Naive thymus-derived CD4-positive, alpha-beta T cell (primary cell): ENCODE measurements at regions not wholly inside any gene's neighbourhood (a gene's known extent, or its start where the extent isn't known, plus 50 kb on each side); places are given as distances from the start of the nearest gene placed in this dataset.

Experiments
- ATAC-seq: fragments of 150-1000 bp; cut with Tn5 transposase; 2 replicates; pipeline ENCODE4 v1.10.0; 2021; ENCODE audit warnings: mild to moderate bottlenecking, moderate library complexity
- CTCF ChIA-PET: fragments of 350-600 bp; sonication (Branson Sonifier 250); formaldehyde crosslinking; loops from one replicate; lab custom pipeline; 2021; ENCODE audit warnings: antibody characterized with exemption; lab: Charles Lee
- POLR2A ChIA-PET: fragments of 350-600 bp; sonication (Branson Sonifier 250); formaldehyde crosslinking; loops from one replicate; lab custom pipeline; 2021; ENCODE audit warnings: antibody characterized with exemption, inconsistent platforms; lab: Charles Lee
- DNase-seq, 9 donors: peaks; one replicate each; pipeline versions ENCODE4 v3.0.0 to v3.0.0-alpha.2; 2020 to 2022; ENCODE audit warnings: mixed read lengths in 1 of 9
- H3K27ac ChIP-seq: one replicate; pipeline ENCODE4 v1.7.0; 2013; ENCODE audit warnings: mild to moderate bottlenecking, low read depth, low read length, moderate library complexity
- H3K27me3 ChIP-seq, 2 donors: one replicate each; pipeline ENCODE4 v1.7.0; 2013; ENCODE audit warnings: low read length in 2 of 2, mild to moderate bottlenecking in 2 of 2, moderate library complexity in 2 of 2; ENCODE audit not compliant: control insufficient read depth in 2 of 2, insufficient read depth in 2 of 2
- H3K36me3 ChIP-seq, 3 experiments: 1 replicate in 2 of 3; 2 replicates in 1 of 3; pipeline ENCODE4 v1.7.0; 2013; ENCODE audit warnings: low read length in 3 of 3, mild to moderate bottlenecking in 3 of 3, moderate library complexity in 1 of 3; ENCODE audit not compliant: insufficient read depth in 3 of 3, control insufficient read depth in 2 of 3
- H3K4me1 ChIP-seq, 2 donors: one replicate each; pipeline ENCODE4 v1.7.0; 2013; ENCODE audit warnings: low read length in 2 of 2, mild to moderate bottlenecking in 2 of 2, moderate library complexity in 1 of 2; ENCODE audit not compliant: control insufficient read depth in 2 of 2, insufficient read depth in 2 of 2
- H3K4me3 ChIP-seq: 2 replicates; pipeline ENCODE4 v1.7.0; 2013; ENCODE audit warnings: mild to moderate bottlenecking, low read length
- H3K9me3 ChIP-seq, 3 experiments: 1 replicate in 2 of 3; 2 replicates in 1 of 3; pipeline ENCODE4 v1.7.0; 2013; ENCODE audit warnings: low read length in 3 of 3; ENCODE audit not compliant: control insufficient read depth in 2 of 3
- H3K27ac Mint-ChIP-seq, 9 donors: one replicate each; pipeline ENCODE4 v1.8.0; 2020 to 2022; ENCODE audit warnings: mixed read lengths in 9 of 9, mild to moderate bottlenecking in 8 of 9, moderate library complexity in 5 of 9, inconsistent platforms in 2 of 9
- H3K27me3 Mint-ChIP-seq, 5 donors: one replicate each; pipeline ENCODE4 v1.8.0; 2021 to 2022; ENCODE audit warnings: mixed read lengths in 5 of 5, mild to moderate bottlenecking in 1 of 5
- H3K36me3 Mint-ChIP-seq, 5 donors: one replicate each; pipeline ENCODE4 v1.8.0; 2020 to 2022; ENCODE audit warnings: mixed read lengths in 5 of 5, mild to moderate bottlenecking in 3 of 5, inconsistent platforms in 1 of 5
- H3K4me1 Mint-ChIP-seq, 7 donors: one replicate each; pipeline ENCODE4 v1.8.0; 2020 to 2022; ENCODE audit warnings: mixed read lengths in 7 of 7, mild to moderate bottlenecking in 3 of 7, inconsistent platforms in 1 of 7
- H3K4me3 Mint-ChIP-seq, 10 donors: one replicate each; pipeline ENCODE4 v1.8.0; 2020 to 2022; ENCODE audit warnings: mild to moderate bottlenecking in 10 of 10, mixed read lengths in 10 of 10, moderate library complexity in 6 of 10, inconsistent platforms in 2 of 10
- H3K9me3 Mint-ChIP-seq, 11 donors: one replicate each; pipeline ENCODE4 v1.8.0; 2020 to 2022; ENCODE audit warnings: mixed read lengths in 11 of 11, mild to moderate bottlenecking in 4 of 11, inconsistent platforms in 1 of 11, moderate library complexity in 1 of 11
- intact Hi-C, 2 donors: fragments of 100-400 bp; cut with micrococcal nuclease; formaldehyde crosslinking; loops; one replicate each; pipeline ENCODE4 v1.15.1; 2023

GRCh38 chr16:64148356-64148755 is 973.5 kb downstream of the CDH11 start:
- no peaks in the 10 kb centered on the region for H3K27me3 Mint-ChIP-seq
- ATAC-seq, result no peak
- POLR2A ChIA-PET, result no interaction called here

GRCh38 chr16:64147941-64148340 is 973.9 kb downstream of the CDH11 start:
- Mint-ChIP-seq H3K36me3 (peaks cover 0 to 6% (median 0%) of the 10 kb centered on the region in 5 donors), H3K9me3 (peaks cover 2 to 25% (median 7%) of the 10 kb centered on the region in 11 donors), H3K27ac (no peak overlapping the region), H3K4me1 (no peaks in the 10 kb centered on the region), H3K4me3 (no peak overlapping the region), H3K27me3 (no peaks in the 10 kb centered on the region)
- H3K36me3 ChIP-seq, result no peaks in the 10 kb centered on the region
- DNase-seq (no peak), ATAC-seq (no peak)
- no peaks in the 10 kb centered on the region for H3K9me3 ChIP-seq
- no peak overlapping the region for H3K4me3 ChIP-seq
- POLR2A ChIA-PET, result no interaction called here
- H3K27ac ChIP-seq, result no peak overlapping the region
- intact Hi-C loops, result no loop called here
- H3K27me3 ChIP-seq, result no peaks in the 10 kb centered on the region
- H3K4me1 ChIP-seq, result no peaks in the 10 kb centered on the region
- CTCF ChIA-PET, result no interaction called here

More at GRCh38 chr16:64148356-64148755, 973.5 kb downstream of the CDH11 start:
- H3K27ac Mint-ChIP-seq, result no peak overlapping the region
- Histone ChIP-seq H3K36me3 (no peaks in the 10 kb centered on the region), H3K9me3 (no peaks in the 10 kb centered on the region), H3K27ac (no peak overlapping the region), H3K4me3 (no peak overlapping the region), H3K4me1 (no peaks in the 10 kb centered on the region), H3K27me3 (no peaks in the 10 kb centered on the region)
- DNase-seq, result no peak
- H3K4me1 Mint-ChIP-seq, result no peaks in the 10 kb centered on the region
- peaks cover 0 to 8% (median 0%) of the 10 kb centered on the region in 5 donors for H3K36me3 Mint-ChIP-seq
- CTCF ChIA-PET, result no interaction called here
- intact Hi-C loops, result no loop called here
- H3K4me3 Mint-ChIP-seq, result no peak overlapping the region
- peaks cover 2 to 28% (median 10%) of the 10 kb centered on the region in 11 donors for H3K9me3 Mint-ChIP-seq

GRCh38 chr16:64144617-64145016 is 977.2 kb downstream of the CDH11 start:
- DNase-seq (no peak), ATAC-seq (no peak)
- H3K27ac ChIP-seq, result no peak overlapping the region
- Mint-ChIP-seq H3K27ac (no peak overlapping the region), H3K4me1 (no peaks in the 10 kb centered on the region), H3K4me3 (no peak overlapping the region), H3K9me3 (peaks cover 0 to 22% (median 5%) of the 10 kb centered on the region in 11 donors), H3K36me3 (peaks cover 0 to 3% (median 0%) of the 10 kb centered on the region in 5 donors), H3K27me3 (no peaks in the 10 kb centered on the region)
- no peak overlapping the region for H3K4me3 ChIP-seq
- H3K27me3 ChIP-seq, result no peaks in the 10 kb centered on the region
- H3K4me1 ChIP-seq, result no peaks in the 10 kb centered on the region
- no peaks in the 10 kb centered on the region for H3K36me3 ChIP-seq
- POLR2A ChIA-PET, result no interaction called here
- intact Hi-C loops, result no loop called here
- no peaks in the 10 kb centered on the region for H3K9me3 ChIP-seq
- CTCF ChIA-PET, result no interaction called here

GRCh38 chr16:64138621-64139020 is 983.2 kb downstream of the CDH11 start:
- ChIA-PET CTCF (no interaction called here), POLR2A (no interaction called here)
- H3K9me3 ChIP-seq, result no peaks in the 10 kb centered on the region
- peaks cover 0 to 4% (median 0%) of the 10 kb centered on the region in 5 donors for H3K36me3 Mint-ChIP-seq
- no peak overlapping the region for H3K4me3 ChIP-seq
- peaks cover 0 to 21% (median 9%) of the 10 kb centered on the region in 11 donors for H3K9me3 Mint-ChIP-seq
- DNase-seq (no peak), ATAC-seq (no peak)
- H3K36me3 ChIP-seq, result no peaks in the 10 kb centered on the region
- H3K27me3 Mint-ChIP-seq, result no peaks in the 10 kb centered on the region
- no peak overlapping the region for H3K27ac ChIP-seq
- H3K27me3 ChIP-seq, result no peaks in the 10 kb centered on the region
- H3K4me1 ChIP-seq, result no peaks in the 10 kb centered on the region
- H3K4me3 Mint-ChIP-seq, result no peak overlapping the region
- intact Hi-C loops, result no loop called here
- no peaks in the 10 kb centered on the region for H3K4me1 Mint-ChIP-seq
- no peak overlapping the region for H3K27ac Mint-ChIP-seq

- ATAC-seq (no peak), DNase-seq (no peak)
- CTCF ChIA-PET, result no interaction called here
- Histone ChIP-seq H3K27me3 (no peaks in the 10 kb centered on the region), H3K4me1 (no peaks in the 10 kb centered on the region), H3K27ac (no peak overlapping the region), H3K4me3 (no peak overlapping the region), H3K9me3 (no peaks in the 10 kb centered on the region), H3K36me3 (no peaks in the 10 kb centered on the region)
- no peak overlapping the region for H3K4me3 Mint-ChIP-seq
- intact Hi-C loops, result no loop called here
- H3K4me1 Mint-ChIP-seq, result no peaks in the 10 kb centered on the region
- POLR2A ChIA-PET, result no interaction called here
- H3K9me3 Mint-ChIP-seq, result peaks cover 0 to 24% (median 13%) of the 10 kb centered on the region in 11 donors
- no peaks in the 10 kb centered on the region for H3K27me3 Mint-ChIP-seq
- peaks cover 0 to 4% (median 0%) of the 10 kb centered on the region in 5 donors for H3K36me3 Mint-ChIP-seq
- no peak overlapping the region for H3K27ac Mint-ChIP-seq
Observed at GRCh38 chr16:64138006-64138405, 983.9 kb downstream of the CDH11 start.

GRCh38 chr16:64136743-64137142 is 985.1 kb downstream of the CDH11 start:
- Histone ChIP-seq H3K4me1 (no peaks in the 10 kb centered on the region), H3K4me3 (no peak overlapping the region), H3K9me3 (no peaks in the 10 kb centered on the region), H3K36me3 (no peaks in the 10 kb centered on the region), H3K27ac (no peak overlapping the region), H3K27me3 (no peaks in the 10 kb centered on the region)
- no peak for DNase-seq
- intact Hi-C loops, result no loop called here
- peaks cover 0 to 3% (median 0%) of the 10 kb centered on the region in 7 donors for H3K4me1 Mint-ChIP-seq
- no peak overlapping the region for H3K4me3 Mint-ChIP-seq
- ChIA-PET POLR2A (no interaction called here), CTCF (no interaction called here)
- H3K27me3 Mint-ChIP-seq, result no peaks in the 10 kb centered on the region
- H3K27ac Mint-ChIP-seq, result no peak overlapping the region
- peaks cover 0 to 29% (median 15%) of the 10 kb centered on the region in 11 donors for H3K9me3 Mint-ChIP-seq
- ATAC-seq, result no peak
- H3K36me3 Mint-ChIP-seq, result peaks cover 0 to 8% (median 0%) of the 10 kb centered on the region in 5 donors

GRCh38 chr16:64136314-64136713 is 985.5 kb downstream of the CDH11 start:
- intact Hi-C loops, result no loop called here
- Mint-ChIP-seq H3K27me3 (no peaks in the 10 kb centered on the region), H3K9me3 (peaks cover 0 to 29% (median 13%) of the 10 kb centered on the region in 11 donors), H3K4me3 (no peak overlapping the region), H3K27ac (no peak overlapping the region), H3K4me1 (peaks cover 0 to 3% (median 0%) of the 10 kb centered on the region in 7 donors), H3K36me3 (peaks cover 0 to 8% (median 0%) of the 10 kb centered on the region in 5 donors)
- no peaks in the 10 kb centered on the region for H3K4me1 ChIP-seq
- ATAC-seq (no peak), DNase-seq (no peak)
- H3K27ac ChIP-seq, result no peak overlapping the region
- H3K36me3 ChIP-seq, result no peaks in the 10 kb centered on the region
- H3K4me3 ChIP-seq, result no peak overlapping the region
- H3K9me3 ChIP-seq, result no peaks in the 10 kb centered on the region
- H3K27me3 ChIP-seq, result no peaks in the 10 kb centered on the region
- ChIA-PET CTCF (no interaction called here), POLR2A (no interaction called here)
